ENCODE measurements at regions not wholly inside any gene's neighbourhood (a gene's known extent, or its start where the extent isn't known, plus 50 kb on each side); places are given as distances from the start of the nearest gene placed in this dataset.

- H3K4me3 Mint-ChIP-seq, result no peak overlapping the region
These were observed 347.8 kb downstream of the ETV1 start for GRCh38 chr7:13641714-13642113.

GRCh38 chr7:13651167-13651566, 338.3 kb downstream of the ETV1 start:
- TF ChIP-seq STAT1 (IDR thresholded peaks at IDR 0.05; ENCODE audit: unreplicated experiment) (no peak), CREB1 (CRISPR knock-in tag; IDR thresholded peaks at IDR 0.05; ENCODE audit: low read depth) (no peak), EZH2phosphoT487 (IDR thresholded peaks at IDR 0.05; ENCODE audit: unreplicated experiment) (no peak), ETS1 (IDR thresholded peaks at IDR 0.05) (no peak), CTCF (conservative IDR thresholded peaks at IDR 0.05; ENCODE audit: low read depth in 2 of 2) (no peak), NANOG (IDR thresholded peaks at IDR 0.05; ENCODE audit: borderline replicate concordance) (no peak), JUNB (IDR thresholded peaks at IDR 0.05; ENCODE audit: unreplicated experiment) (no peak), ZNF462 (CRISPR knock-in tag; IDR thresholded peaks at IDR 0.05) (no peak), ZNF331 (CRISPR knock-in tag; IDR thresholded peaks at IDR 0.05; ENCODE audit: low read depth) (no peak)
- Histone ChIP-seq H3K27me3 (ENCODE audit: insufficient read depth) (no peaks in the 10 kb centered on the region), H3K4me3 (no peak overlapping the region), H3F3A (replicated peaks; ENCODE audit: low read depth) (no peaks in the 10 kb centered on the region), H3K4me2 (no peak overlapping the region), H3K79me2 (replicated peaks; ENCODE audit: insufficient read depth) (no peaks in the 10 kb centered on the region), H3K9me2 (ENCODE audit: insufficient read depth) (no peaks in the 10 kb centered on the region), H2AFZ (no peak overlapping the region), H3K36me3 (ENCODE audit: insufficient read depth) (no peaks in the 10 kb centered on the region), H3K4me1 (ENCODE audit: insufficient read depth) (peaks cover 5% of the 10 kb centered on the region), H4K20me1 (replicated peaks; ENCODE audit: insufficient read depth) (no peaks in the 10 kb centered on the region), H3K27ac (ENCODE audit: low read depth) (no peak overlapping the region)
- no peak overlapping the region for H3K4me3 Mint-ChIP-seq
- DNase-seq (ENCODE audit: low spot score) (no peak), ATAC-seq (no peak)
- peaks cover 11% of the 10 kb centered on the region; the same call in 2 of the 3 replicates for H3K4me1 Mint-ChIP-seq
- no peaks in the 10 kb centered on the region for H3K36me3 Mint-ChIP-seq (ENCODE audit: low read depth)
- no peaks in the 10 kb centered on the region for H3K27me3 Mint-ChIP-seq (ENCODE audit: insufficient read depth, low read depth, poor library complexity)
- H3K27ac Mint-ChIP-seq, result no peak overlapping the region
- H3K9me3 Mint-ChIP-seq, result no peaks in the 10 kb centered on the region

More at GRCh38 chr7:13641714-13642113, 347.8 kb downstream of the ETV1 start:
- Histone ChIP-seq H3K27ac (ENCODE audit: low read depth) (no peak overlapping the region), H2AFZ (no peak overlapping the region), H3K9me2 (ENCODE audit: insufficient read depth) (no peaks in the 10 kb centered on the region), H4K20me1 (replicated peaks; ENCODE audit: insufficient read depth) (no peaks in the 10 kb centered on the region), H3K36me3 (ENCODE audit: insufficient read depth) (no peaks in the 10 kb centered on the region), H3K79me2 (replicated peaks; ENCODE audit: insufficient read depth) (no peaks in the 10 kb centered on the region), H3K4me1 (ENCODE audit: insufficient read depth) (no peaks in the 10 kb centered on the region), H3K27me3 (ENCODE audit: insufficient read depth) (no peaks in the 10 kb centered on the region), H3F3A (replicated peaks; ENCODE audit: low read depth) (no peaks in the 10 kb centered on the region), H3K4me3 (no peak overlapping the region), H3K4me2 (no peak overlapping the region)
- Mint-ChIP-seq H3K4me1 (no peaks in the 10 kb centered on the region), H3K9me3 (no peaks in the 10 kb centered on the region), H3K27me3 (ENCODE audit: insufficient read depth, low read depth, poor library complexity) (no peaks in the 10 kb centered on the region), H3K27ac (no peak overlapping the region), H3K36me3 (ENCODE audit: low read depth) (no peaks in the 10 kb centered on the region)
- TF ChIP-seq ETS1 (IDR thresholded peaks at IDR 0.05), result no peak
- TF ChIP-seq CREB1 (CRISPR knock-in tag; IDR thresholded peaks at IDR 0.05; ENCODE audit: low read depth), result no peak
- ATAC-seq (no peak), DNase-seq (ENCODE audit: low spot score) (no peak)

Data from GM23338 (cell line).